PC-3 (cell line): ENCODE measurements at regions not wholly inside any gene's neighbourhood (a gene's known extent, or its start where the extent isn't known, plus 50 kb on each side); places are given as distances from the start of the nearest gene placed in this dataset.

ENCODE experiments used
- ATAC-seq: fragments of 200-7000 bp; cut with Tn5 transposase; 2 replicates; pipeline ENCODE4 v1.9.1; 2020; ENCODE audit warnings: mild to moderate bottlenecking, moderate library complexity
- BruUV-seq: library from RNA; stranded (reverse); fragments of 400-500 nt; replicated peaks from 2 replicates; lab custom pipeline; 2021; lab: Mats Ljungman, UMichigan
- CTCF ChIA-PET: fragments of 300-600 bp; sonication (Branson Sonifier 250); formaldehyde crosslinking; loops from one replicate; lab custom pipeline; 2022; ENCODE audit warnings: antibody characterized with exemption; lab: Charles Lee
- POLR2A ChIA-PET: fragments of 300-600 bp; sonication (Branson Sonifier 250); formaldehyde crosslinking; loops from one replicate; lab custom pipeline; 2022; ENCODE audit warnings: antibody characterized with exemption; ENCODE audit not compliant: unreplicated experiment; lab: Charles Lee
- DNase-seq: peaks from one replicate; pipeline ENCODE4 v3.0.0-alpha.2; 2015
- H2AFZ ChIP-seq: fragments of 300-600 bp; sonication (generic); 2 replicates; pipeline ENCODE4 v1.6.0; 2016; ENCODE audit warnings: antibody characterized with exemption, low read length
- H3F3A ChIP-seq: fragments of 300-600 bp; sonication (generic); one replicate; pipeline ENCODE4 v1.6.0; 2017; ENCODE audit warnings: antibody characterized with exemption, low read length, control low read depth, mild to moderate bottlenecking; ENCODE audit not compliant: unreplicated experiment
- H3K27ac ChIP-seq: fragments of 300-600 bp; sonication (generic); 2 replicates; pipeline ENCODE4 v1.5.1; 2016; ENCODE audit warnings: mild to moderate bottlenecking, low read length
- H3K27me3 ChIP-seq: fragments of 300-600 bp; sonication (generic); 2 replicates; pipeline ENCODE4 v1.6.1; 2016; ENCODE audit warnings: low read length, mixed read lengths
- H3K36me3 ChIP-seq: fragments of 300-600 bp; sonication (generic); 2 replicates; pipeline ENCODE4 v1.6.1; 2016; ENCODE audit warnings: low read depth, mixed run types, low read length, mixed read lengths
- H3K4me1 ChIP-seq: fragments of 300-600 bp; sonication (generic); 2 replicates; pipeline ENCODE4 v1.5.1; 2016; ENCODE audit warnings: low read length; ENCODE audit not compliant: insufficient read depth
- H3K4me2 ChIP-seq: fragments of 300-600 bp; sonication (generic); 2 replicates; pipeline ENCODE4 v1.6.0; 2016; ENCODE audit warnings: low read length
- H3K4me3 ChIP-seq: fragments of 300-600 bp; sonication (generic); 2 replicates; pipeline ENCODE4 v1.5.1; 2016; ENCODE audit warnings: mild to moderate bottlenecking, low read length, mixed read lengths
- H3K79me2 ChIP-seq: fragments of 300-600 bp; sonication (generic); 2 replicates; pipeline ENCODE4 v1.6.1; 2017; ENCODE audit warnings: low read length, mixed read lengths
- H3K9ac ChIP-seq: fragments of 300-600 bp; sonication (generic); 2 replicates; pipeline ENCODE4 v1.6.0; 2016; ENCODE audit warnings: mild to moderate bottlenecking, low read length
- H3K9me2 ChIP-seq: fragments of 300-600 bp; sonication (generic); replicated peaks from 2 replicates; pipeline ENCODE4 v1.6.1; 2016; ENCODE audit warnings: mixed run types, low read length, mixed read lengths
- H3K9me3 ChIP-seq: fragments of 300-600 bp; sonication (generic); 2 replicates; pipeline ENCODE4 v1.6.1; 2016; ENCODE audit warnings: low read length, mixed read lengths
- H4K20me1 ChIP-seq: fragments of 300-600 bp; sonication (generic); 2 replicates; pipeline ENCODE4 v1.6.1; 2016; ENCODE audit warnings: low read length, mixed read lengths
- CTCF ChIP-seq: fragments of 300-600 bp; sonication (generic); conservative IDR thresholded peaks from 2 replicates; pipeline ENCODE4 v1.5.1; 2017; ENCODE audit warnings: antibody characterized with exemption, low read depth, mild to moderate bottlenecking, low read length
- EZH2 ChIP-seq: fragments of 300-600 bp; sonication (generic); IDR thresholded peaks from one replicate; pipeline ENCODE4 v1.6.1; 2017; ENCODE audit warnings: antibody characterized with exemption, mild to moderate bottlenecking, low read length; ENCODE audit not compliant: unreplicated experiment
- EZH2phosphoT487 ChIP-seq: fragments of 300-600 bp; sonication (generic); IDR thresholded peaks from 2 replicates; pipeline ENCODE4 v1.6.1; 2018; ENCODE audit warnings: mild to moderate bottlenecking, antibody characterized with exemption, low read length, borderline replicate concordance
- intact Hi-C: fragments of 100-400 bp; cut with micrococcal nuclease; formaldehyde crosslinking; loops from 2 replicates; pipeline ENCODE4 v1.9.0; 2023

DNA sequence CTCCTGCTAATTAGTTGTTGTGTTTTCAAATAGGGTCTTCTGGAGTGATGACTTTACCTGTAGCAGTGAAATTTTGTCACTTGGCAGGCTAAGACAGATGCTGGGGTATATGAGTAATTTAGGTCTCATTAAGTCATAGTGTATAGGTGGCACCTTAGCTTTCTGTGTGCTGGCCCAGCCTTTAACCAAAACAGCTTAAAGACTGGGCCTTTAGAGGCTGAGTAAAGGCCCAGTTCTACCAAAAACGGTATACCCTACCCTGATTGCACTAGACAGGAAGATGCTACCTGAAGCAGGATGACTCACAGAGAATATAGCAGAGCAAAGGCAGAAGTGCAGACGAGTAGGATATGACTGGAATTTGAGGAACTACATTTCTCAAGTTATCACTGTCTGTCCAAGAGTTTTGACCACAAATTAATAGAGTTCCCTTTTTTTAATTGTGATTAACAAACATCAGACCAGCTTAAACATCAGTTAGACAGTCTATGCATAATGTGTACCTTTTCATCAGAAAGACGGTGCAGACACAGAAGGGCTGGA is 337.9 kb upstream of the SALL3 start:
- no peaks in the 10 kb centered on the region for H3K9me2 ChIP-seq
- H3K9ac ChIP-seq: no peak overlapping the region
- DNase-seq (no peak), ATAC-seq (no peak)
- CTCF ChIA-PET: no interaction called here
- no peak for TF ChIP-seq EZH2phosphoT487
- TF ChIP-seq CTCF: no peak
- no peak for TF ChIP-seq EZH2
- peaks cover 16% of the 10 kb centered on the region; the same call in 1 of the 2 replicates for H3K27me3 ChIP-seq
- POLR2A ChIA-PET: no interaction called here
- no peak overlapping the region for H3K4me3 ChIP-seq
- intact Hi-C loops: no loop called here
- no peak overlapping the region for H2AFZ ChIP-seq
- no peaks in the 10 kb centered on the region for H3F3A ChIP-seq
- H3K9me3 ChIP-seq: no peaks in the 10 kb centered on the region
- no TSS peak for BruUV-seq
- H3K79me2 ChIP-seq: no peaks in the 10 kb centered on the region
- H4K20me1 ChIP-seq: no peaks in the 10 kb centered on the region
- H3K4me1 ChIP-seq: no peaks in the 10 kb centered on the region
- no peak overlapping the region for H3K27ac ChIP-seq
- no peak overlapping the region for H3K4me2 ChIP-seq
- no peaks in the 10 kb centered on the region for H3K36me3 ChIP-seq

- H3K9ac ChIP-seq: no peak overlapping the region
- no peak for DNase-seq
- POLR2A ChIA-PET: no interaction called here
- no peak overlapping the region for H3K4me2 ChIP-seq
- no peaks in the 10 kb centered on the region for H3K9me2 ChIP-seq
- CTCF ChIA-PET: no interaction called here
- no peak for ATAC-seq
- TF ChIP-seq EZH2phosphoT487 (no peak), EZH2 (no peak), CTCF (no peak)
- H3K27me3 ChIP-seq: peaks cover 16% of the 10 kb centered on the region; the same call in 1 of the 2 replicates
- no peaks in the 10 kb centered on the region for H4K20me1 ChIP-seq
- no peak overlapping the region for H3K27ac ChIP-seq
- H3K4me3 ChIP-seq: no peak overlapping the region
- no peaks in the 10 kb centered on the region for H3K36me3 ChIP-seq
- no TSS peak for BruUV-seq
- H3K4me1 ChIP-seq: no peaks in the 10 kb centered on the region
- H3K9me3 ChIP-seq: no peaks in the 10 kb centered on the region
- no peaks in the 10 kb centered on the region for H3K79me2 ChIP-seq
- H3F3A ChIP-seq: no peaks in the 10 kb centered on the region
- intact Hi-C loops: no loop called here
- no peak overlapping the region for H2AFZ ChIP-seq
These were observed 337.2 kb upstream of the SALL3 start for GRCh38 chr18:78642296-78642951.

DNA sequence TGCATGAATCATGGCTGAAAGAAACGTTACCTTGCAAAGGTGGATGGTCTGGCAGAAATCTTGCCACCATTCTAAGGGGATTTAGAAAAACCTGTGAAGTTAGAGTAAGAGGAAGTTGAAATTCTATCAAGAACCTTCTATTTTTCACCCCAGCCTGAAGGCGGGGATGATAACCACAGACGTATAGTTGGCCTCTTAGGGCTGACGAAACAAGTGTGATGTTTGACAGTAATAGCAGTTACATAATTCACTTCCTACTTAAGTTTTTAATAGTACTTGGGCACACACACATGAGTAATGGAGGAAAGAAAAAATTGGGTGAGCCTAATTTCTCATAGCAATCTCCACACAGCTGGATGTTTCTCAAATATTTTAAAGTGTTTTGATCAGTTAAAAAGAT is 336.6 kb upstream of the SALL3 start:
- intact Hi-C loops: no loop called here
- ChIA-PET CTCF (no interaction called here), POLR2A (no interaction called here)
- no peak overlapping the region for H2AFZ ChIP-seq
- H3K4me2 ChIP-seq: no peak overlapping the region
- no peak for ATAC-seq
- no peak overlapping the region for H3K4me3 ChIP-seq
- H3K27ac ChIP-seq: no peak overlapping the region
- no peaks in the 10 kb centered on the region for H3K4me1 ChIP-seq
- no peaks in the 10 kb centered on the region for H3K79me2 ChIP-seq
- H3K9me3 ChIP-seq: no peaks in the 10 kb centered on the region
- BruUV-seq: no TSS peak
- TF ChIP-seq EZH2 (no peak), CTCF (no peak), EZH2phosphoT487 (no peak)
- H4K20me1 ChIP-seq: no peaks in the 10 kb centered on the region
- no peaks in the 10 kb centered on the region for H3K36me3 ChIP-seq
- DNase-seq: no peak
- H3K9me2 ChIP-seq: no peaks in the 10 kb centered on the region
- no peaks in the 10 kb centered on the region for H3F3A ChIP-seq
- no peak overlapping the region for H3K9ac ChIP-seq
- H3K27me3 ChIP-seq: peaks cover 16% of the 10 kb centered on the region; the same call in 1 of the 2 replicates
